ENCODE measurements at regions not wholly inside any gene's neighbourhood (a gene's known extent, or its start where the extent isn't known, plus 50 kb on each side); places are given as distances from the start of the nearest gene placed in this dataset.

DNA sequence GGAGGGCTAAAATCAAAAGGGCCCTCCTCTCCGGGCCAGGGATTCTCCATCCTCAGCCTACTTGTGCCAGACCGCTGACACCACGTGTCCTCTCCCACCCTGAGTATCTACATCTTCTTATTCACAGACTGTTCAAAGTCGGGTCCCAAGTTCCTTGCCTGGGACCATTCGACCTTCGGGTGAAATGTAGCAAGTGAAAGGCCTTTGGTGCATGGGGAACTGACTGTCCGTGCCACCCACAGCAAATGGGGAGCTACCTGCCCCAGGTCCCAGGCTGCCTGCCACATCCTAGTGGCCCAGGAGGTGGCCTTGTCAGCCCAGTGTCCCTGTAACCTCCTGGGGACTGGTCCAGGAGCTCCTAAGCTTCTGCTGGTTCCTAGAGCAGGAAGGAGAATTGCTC lies 67.3 kb downstream of the RTL6 start:
- Histone ChIP-seq H3K27me3 (ENCODE audit: control insufficient read depth, insufficient read depth, low read length) (peaks cover 6% of the 10 kb centered on the region; the same call in 1 of the 2 replicates), H3K36me3 (ENCODE audit: control insufficient read depth, insufficient read depth, low read length) (no peaks in the 10 kb centered on the region), H3K4me3 (ENCODE audit: low read depth, low read length) (no peak overlapping the region)
- DNase-seq (ENCODE audit: low read depth), result no peak
- ChIA-PET CTCF (no interaction called here), POLR2A (no interaction called here)
- no peak for TF ChIP-seq CTCF (IDR thresholded peaks at IDR 0.05; ENCODE audit: insufficient read depth, low read depth, low read length)

DNA sequence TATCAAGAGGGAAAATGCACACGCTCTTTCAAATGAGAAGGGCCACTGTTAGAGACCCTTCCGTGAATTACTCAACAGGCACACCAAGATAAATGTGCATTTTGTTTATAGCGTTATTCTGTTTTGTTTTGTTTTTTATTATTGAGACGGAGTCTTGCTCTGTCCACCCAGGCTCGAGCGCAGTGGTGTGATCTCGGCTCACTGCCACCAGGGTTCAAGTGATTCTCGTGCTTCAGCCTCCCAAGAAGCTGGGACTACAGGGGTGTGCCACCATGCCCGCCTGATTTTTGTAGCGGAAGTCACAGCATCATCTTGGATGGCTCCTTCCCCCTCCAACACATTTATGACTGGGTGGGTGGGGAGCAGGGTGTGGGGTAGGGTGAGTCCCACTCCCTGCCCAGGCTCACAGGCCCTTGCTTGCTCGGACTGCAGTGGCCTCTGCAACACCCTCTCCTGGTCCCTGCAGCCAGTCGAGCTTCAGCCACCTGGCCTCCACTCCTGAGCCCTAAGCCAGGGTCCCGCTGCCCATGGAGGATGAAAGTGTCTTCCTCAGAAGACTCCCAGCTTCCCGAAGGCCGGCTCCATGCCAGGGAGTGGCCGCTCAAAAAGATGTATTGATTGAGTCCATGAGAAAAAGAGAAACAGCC lies 68.0 kb downstream of the RTL6 start:
- DNase-seq (ENCODE audit: low read depth), result no peak
- POLR2A ChIA-PET, result no interaction called here
- CTCF ChIA-PET, result no interaction called here
- no peak for TF ChIP-seq CTCF (IDR thresholded peaks at IDR 0.05; ENCODE audit: insufficient read depth, low read depth, low read length)
- Histone ChIP-seq H3K27me3 (ENCODE audit: control insufficient read depth, insufficient read depth, low read length) (peaks cover 8% of the 10 kb centered on the region), H3K36me3 (ENCODE audit: control insufficient read depth, insufficient read depth, low read length) (no peaks in the 10 kb centered on the region), H3K4me3 (ENCODE audit: low read depth, low read length) (no peak overlapping the region)

DNA sequence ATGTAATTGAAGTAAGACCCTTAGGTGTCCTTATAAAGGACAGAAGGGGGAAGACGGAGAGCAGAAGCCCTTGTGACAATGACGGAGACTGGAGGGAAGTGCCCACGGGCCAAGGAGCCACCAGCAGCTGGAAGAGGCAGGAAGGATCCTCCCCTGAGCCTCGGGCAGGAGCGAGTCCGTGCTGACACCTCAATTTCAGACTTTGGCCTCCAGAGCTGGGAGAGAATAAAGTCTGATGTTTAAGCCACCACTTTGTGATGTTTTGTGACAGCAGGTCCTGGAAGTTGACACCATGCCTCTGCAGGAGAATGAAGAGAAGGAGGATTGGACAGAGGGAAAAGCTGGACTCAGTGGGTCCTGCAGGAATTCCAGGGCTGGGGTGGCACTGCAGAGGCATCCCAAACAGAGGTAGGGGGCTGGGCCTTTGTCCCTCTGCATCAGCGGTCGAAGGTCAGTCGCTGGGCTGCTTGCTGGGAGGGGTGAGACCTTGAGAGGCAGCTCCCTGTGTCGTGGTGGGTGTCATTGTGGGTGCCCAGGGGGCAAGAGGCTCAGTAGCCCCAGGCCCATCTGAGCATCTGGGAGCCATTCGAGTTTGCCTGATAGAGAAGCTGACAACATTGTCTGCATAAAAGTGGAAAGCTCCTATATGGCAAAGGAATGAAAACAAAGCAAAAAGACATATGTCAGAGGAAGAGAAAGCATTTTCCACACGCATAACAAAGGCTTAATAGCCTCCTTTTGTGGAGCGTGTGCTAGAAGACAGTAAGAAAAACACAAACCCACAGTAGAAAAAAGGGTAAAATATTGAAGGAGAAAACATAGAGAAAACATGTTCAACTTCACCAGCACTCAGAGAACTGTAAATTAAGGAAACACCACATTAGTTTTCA lies 68.8 kb downstream of the RTL6 start:
- CTCF ChIA-PET, result no interaction called here
- H3K27me3 ChIP-seq (ENCODE audit: control insufficient read depth, insufficient read depth, low read length), result peaks cover 6% of the 10 kb centered on the region
- DNase-seq (ENCODE audit: low read depth), result no peak
- TF ChIP-seq CTCF (IDR thresholded peaks at IDR 0.05; ENCODE audit: insufficient read depth, low read depth, low read length), result no peak
- H3K4me3 ChIP-seq (ENCODE audit: low read depth, low read length), result no peak overlapping the region
- POLR2A ChIA-PET, result no interaction called here
- no peaks in the 10 kb centered on the region for H3K36me3 ChIP-seq (ENCODE audit: control insufficient read depth, insufficient read depth, low read length)

DNA sequence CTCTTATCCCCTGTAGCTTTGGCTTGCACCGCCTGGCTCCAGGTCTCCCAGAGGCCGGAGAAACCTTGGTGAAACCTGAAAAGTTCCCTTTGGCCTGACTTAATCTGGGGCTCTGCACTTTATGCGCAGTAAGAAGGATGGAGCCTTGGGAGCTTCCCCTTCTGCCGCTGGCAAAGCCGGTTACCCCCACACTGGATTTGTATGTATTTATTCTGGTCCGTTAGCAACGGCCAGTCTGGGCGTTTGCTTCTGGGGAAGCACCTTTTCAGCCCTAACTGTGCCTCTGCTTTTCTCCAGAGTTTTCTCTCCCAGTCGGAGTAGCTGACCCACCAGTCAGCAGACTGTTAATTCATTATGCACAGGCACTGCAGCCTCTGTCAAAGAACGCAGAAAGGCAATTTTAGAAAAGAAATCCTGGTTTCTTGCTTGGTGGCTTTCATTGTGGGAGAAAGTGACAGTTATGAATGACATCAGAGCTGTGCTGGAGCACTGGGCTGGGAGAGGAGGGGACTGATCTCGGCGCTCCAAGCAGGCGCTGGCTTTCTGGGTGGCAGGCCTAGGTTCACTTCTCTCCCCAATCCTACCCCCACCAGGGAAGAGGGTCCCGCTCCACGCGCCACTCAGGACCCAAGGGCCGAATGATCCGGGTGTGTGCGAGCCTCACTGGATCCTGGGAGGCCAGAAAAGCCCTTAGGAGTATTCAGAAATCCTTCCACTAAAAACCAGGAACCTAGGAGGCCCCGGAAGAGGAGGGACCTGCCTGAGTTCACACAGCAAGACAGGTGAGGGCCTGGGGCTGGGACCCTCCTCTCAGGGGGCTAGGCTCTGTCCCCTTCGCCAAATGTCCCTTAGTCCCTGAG lies 70.2 kb downstream of the RTL6 start:
- ChIA-PET POLR2A (no interaction called here), CTCF (no interaction called here)
- Histone ChIP-seq H3K27me3 (ENCODE audit: control insufficient read depth, insufficient read depth, low read length) (peaks cover 3% of the 10 kb centered on the region), H3K4me3 (ENCODE audit: low read depth, low read length) (no peak overlapping the region), H3K36me3 (ENCODE audit: control insufficient read depth, insufficient read depth, low read length) (no peaks in the 10 kb centered on the region)
- TF ChIP-seq CTCF (IDR thresholded peaks at IDR 0.05; ENCODE audit: insufficient read depth, low read depth, low read length), result no peak
- no peak for DNase-seq (ENCODE audit: low read depth)

DNA sequence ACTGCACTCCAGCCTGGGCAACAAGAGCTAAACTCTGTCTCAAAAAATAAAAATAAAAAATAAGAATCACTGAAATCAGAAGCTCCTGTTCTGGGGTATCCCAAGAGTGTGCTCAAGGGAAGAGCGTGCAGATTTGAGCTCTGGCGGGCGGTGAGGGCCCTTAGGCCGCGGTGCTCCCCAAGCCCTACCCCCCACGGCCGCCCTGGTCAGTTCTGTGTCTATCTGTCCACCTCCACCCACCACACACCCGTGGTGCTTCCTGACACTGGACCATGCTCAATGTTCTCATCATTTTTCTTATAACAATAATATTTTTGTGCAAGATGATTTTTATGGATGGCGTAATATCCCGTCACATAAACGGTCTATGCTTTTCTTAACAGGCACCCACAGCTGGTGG lies 71.1 kb downstream of the RTL6 start:
- no peaks in the 10 kb centered on the region for H3K36me3 ChIP-seq (ENCODE audit: control insufficient read depth, insufficient read depth, low read length)
- H3K4me3 ChIP-seq (ENCODE audit: low read depth, low read length), result no peak overlapping the region
- peaks cover 3% of the 10 kb centered on the region for H3K27me3 ChIP-seq (ENCODE audit: control insufficient read depth, insufficient read depth, low read length)
- DNase-seq (ENCODE audit: low read depth), result no peak
- POLR2A ChIA-PET, result no interaction called here
- CTCF ChIA-PET, result no interaction called here
- TF ChIP-seq CTCF (IDR thresholded peaks at IDR 0.05; ENCODE audit: insufficient read depth, low read depth, low read length), result no peak

Data from BJ (cell line).